Esophagus (tissue), 2 donors: ENCODE measurements at regions not wholly inside any gene's neighbourhood (a gene's known extent, or its start where the extent isn't known, plus 50 kb on each side); places are given as distances from the start of the nearest gene placed in this dataset.
"Not testable (repeated sequence)": the region's sequence is repeated elsewhere in the genome, so short reads cannot be mapped to it uniquely, and the experiment has no call there.

Experiments
- H3K27ac ChIP-seq, 2 donors: one replicate each; pipeline ENCODE4 v1.5.1; 2013; ENCODE audit warnings: low read depth in 2 of 2, mild to moderate bottlenecking in 2 of 2, inconsistent platforms in 1 of 2, low read length in 1 of 2, moderate library complexity in 1 of 2
- H3K27me3 ChIP-seq, 2 donors: one replicate each; pipeline ENCODE4 v1.6.1; 2013; ENCODE audit warnings: low read length in 2 of 2, control low read depth in 1 of 2, mild to moderate bottlenecking in 1 of 2; ENCODE audit not compliant: insufficient read depth in 2 of 2, control insufficient read depth in 1 of 2
- H3K36me3 ChIP-seq, 2 donors: one replicate each; pipeline ENCODE4 v1.6.1; 2013; ENCODE audit warnings: low read length in 1 of 2; ENCODE audit not compliant: control insufficient read depth in 2 of 2, insufficient read depth in 2 of 2
- H3K4me1 ChIP-seq, 2 donors: one replicate each; pipeline ENCODE4 v1.6.1; 2013; ENCODE audit warnings: low read length in 1 of 2; ENCODE audit not compliant: control insufficient read depth in 2 of 2, insufficient read depth in 2 of 2
- H3K4me3 ChIP-seq, 2 donors: one replicate each; pipeline ENCODE4 v1.5.1; 2013; ENCODE audit warnings: low read length in 2 of 2, mild to moderate bottlenecking in 2 of 2, low read depth in 1 of 2, moderate library complexity in 1 of 2
- H3K9me3 ChIP-seq, 2 donors: one replicate each; pipeline ENCODE4 v1.6.1; 2013; ENCODE audit warnings: mild to moderate bottlenecking in 2 of 2, low read depth in 1 of 2, low read length in 1 of 2, moderate library complexity in 1 of 2; ENCODE audit not compliant: control insufficient read depth in 2 of 2, insufficient read depth in 1 of 2
- WGBS, 2 donors: extraction: QIAGEN DNeasy Blood & Tissue Kit; methylation state at CpG; one replicate each; pipeline ENCODE4 v1.1.7; 2013; 5-methylcytosine and 5-hydroxymethylcytosine counted together
- donor health status: healthy with polysubstance abuse.
- donor health status: Bipolar disorder and iron deficiency.

- 71 to 90% methylated on average over 2 of the region's 2 CpGs for WGBS, 2 donors
- Histone ChIP-seq H3K9me3 (peaks cover 0 to 3% of the 10 kb centered on the region in 2 donors), H3K36me3 (no peaks in the 10 kb centered on the region), H3K27me3 (no peaks in the 10 kb centered on the region), H3K4me3 (no peak overlapping the region), H3K27ac (no peak overlapping the region), H3K4me1 (no peaks in the 10 kb centered on the region)
Measured at GRCh38 chr4:59729321-59729720, 1470.8 kb upstream of the ADGRL3 start.

GRCh38 chr4:59748433-59748832 is 1451.7 kb upstream of the ADGRL3 start:
- H3K36me3 ChIP-seq = no peaks in the 10 kb centered on the region
- H3K9me3 ChIP-seq = no peaks in the 10 kb centered on the region
- no peaks in the 10 kb centered on the region for H3K27me3 ChIP-seq
- H3K27ac ChIP-seq = no peak overlapping the region
- H3K4me1 ChIP-seq = no peaks in the 10 kb centered on the region
- no peak overlapping the region for H3K4me3 ChIP-seq
- WGBS, 2 donors = 93 to 95% methylated on average over 1 of the region's 1 CpG

GRCh38 chr4:59759082-59759825 is 1440.9 kb upstream of the ADGRL3 start:
- Histone ChIP-seq H3K36me3 (no peaks in the 10 kb centered on the region), H3K27me3 (no peaks in the 10 kb centered on the region), H3K4me3 (no peak overlapping the region), H3K4me1 (no peaks in the 10 kb centered on the region), H3K9me3 (no peaks in the 10 kb centered on the region), H3K27ac (no peak overlapping the region)
- 86 to 87% methylated on average over 9 of the region's 9 CpGs for WGBS, 2 donors

- no peaks in the 10 kb centered on the region for H3K4me1 ChIP-seq
- H3K36me3 ChIP-seq = no peaks in the 10 kb centered on the region
- no peak overlapping the region for H3K27ac ChIP-seq
- no peak overlapping the region for H3K4me3 ChIP-seq
- H3K9me3 ChIP-seq = no peaks in the 10 kb centered on the region
- WGBS, 2 donors = 80 to 88% methylated on average over 4 of the region's 4 CpGs
- no peaks in the 10 kb centered on the region for H3K27me3 ChIP-seq
Measured at GRCh38 chr4:59762344-59762743, 1437.8 kb upstream of the ADGRL3 start.

- Histone ChIP-seq H3K36me3 (no peaks in the 10 kb centered on the region), H3K27ac (no peak overlapping the region), H3K4me1 (no peaks in the 10 kb centered on the region), H3K4me3 (no peak overlapping the region), H3K27me3 (no peaks in the 10 kb centered on the region), H3K9me3 (no peaks in the 10 kb centered on the region)
Measured at GRCh38 chr4:59770601-59771264, 1429.4 kb upstream of the ADGRL3 start.

GRCh38 chr4:59772641-59773139 is 1427.4 kb upstream of the ADGRL3 start:
- Histone ChIP-seq H3K27ac (no peak overlapping the region), H3K36me3 (no peaks in the 10 kb centered on the region)
- 77 to 84% methylated on average over 1 of the region's 1 CpG for WGBS, 2 donors

GRCh38 chr4:59780271-59780670 is 1419.9 kb upstream of the ADGRL3 start:
- H3K9me3 ChIP-seq, H3K4me3 ChIP-seq, H3K27me3 ChIP-seq, H3K27ac ChIP-seq, H3K36me3 ChIP-seq, H3K4me1 ChIP-seq: not testable (repeated sequence)
- 68 to 74% methylated on average over 3 of the region's 3 CpGs for WGBS, 2 donors

More at GRCh38 chr4:59772641-59773139, 1427.4 kb upstream of the ADGRL3 start:
- no peaks in the 10 kb centered on the region for H3K9me3 ChIP-seq
- no peaks in the 10 kb centered on the region for H3K27me3 ChIP-seq
- H3K4me1 ChIP-seq = no peaks in the 10 kb centered on the region
- no peak overlapping the region for H3K4me3 ChIP-seq

GRCh38 chr4:59805176-59805575 is 1395.0 kb upstream of the ADGRL3 start:
- no peak overlapping the region for H3K27ac ChIP-seq
- no peaks in the 10 kb centered on the region for H3K9me3 ChIP-seq
- no peaks in the 10 kb centered on the region for H3K36me3 ChIP-seq
- H3K4me3 ChIP-seq = no peak overlapping the region
- 96 to 100% methylated on average over 1 of the region's 1 CpG for WGBS, 2 donors
- H3K27me3 ChIP-seq = no peaks in the 10 kb centered on the region
- no peaks in the 10 kb centered on the region for H3K4me1 ChIP-seq

- H3K4me1 ChIP-seq = no peaks in the 10 kb centered on the region
- 62 to 74% methylated on average over 4 of the region's 4 CpGs for WGBS, 2 donors
- no peak overlapping the region for H3K4me3 ChIP-seq
- H3K27ac ChIP-seq = no peak overlapping the region
- no peaks in the 10 kb centered on the region for H3K36me3 ChIP-seq
- no peaks in the 10 kb centered on the region for H3K9me3 ChIP-seq
- no peaks in the 10 kb centered on the region for H3K27me3 ChIP-seq
Measured at GRCh38 chr4:59814402-59815010, 1385.6 kb upstream of the ADGRL3 start.
